ENCODE measurements at regions not wholly inside any gene's neighbourhood (a gene's known extent, or its start where the extent isn't known, plus 50 kb on each side); places are given as distances from the start of the nearest gene placed in this dataset.

DNA sequence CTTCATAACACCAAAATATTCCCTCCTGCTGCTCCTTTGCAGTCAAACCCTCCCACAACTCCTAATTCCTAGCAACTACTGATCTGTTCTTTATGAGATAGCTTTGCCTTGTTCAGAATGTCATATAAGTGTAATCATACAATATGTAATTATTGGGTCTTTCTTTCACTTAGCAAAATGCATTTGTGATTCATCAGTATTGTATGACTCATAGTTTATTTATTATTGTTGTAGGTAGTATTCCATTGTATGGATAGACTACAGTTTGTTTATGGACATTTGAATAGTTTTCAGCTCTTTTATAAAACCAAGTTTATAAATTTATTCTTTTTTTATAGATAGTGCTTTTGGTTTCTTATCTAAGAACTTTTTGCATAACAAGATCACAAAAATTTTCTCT lies 468.2 kb upstream of the KIF2A start:
- no peak for DNase-seq

DNA sequence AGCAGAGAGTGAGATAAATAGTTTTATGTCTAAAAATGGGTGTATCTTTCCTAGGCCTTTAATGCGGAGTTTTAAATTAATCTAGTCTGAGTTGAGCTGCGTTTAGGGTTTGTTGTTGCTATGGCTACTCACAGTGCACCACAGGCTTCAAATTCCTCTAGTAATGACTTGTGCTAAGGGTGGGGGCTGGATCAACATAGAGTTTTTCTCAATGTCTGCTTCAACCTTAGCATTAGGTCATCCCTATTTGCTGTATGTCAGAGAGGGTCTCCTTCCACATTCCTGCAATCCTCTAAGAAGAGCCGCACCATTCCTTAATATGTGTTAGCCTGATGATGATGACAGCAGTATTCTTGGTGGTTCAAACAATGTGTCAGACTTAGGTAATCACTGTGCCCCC lies 465.6 kb upstream of the KIF2A start:
- DNase-seq: no peak

DNA sequence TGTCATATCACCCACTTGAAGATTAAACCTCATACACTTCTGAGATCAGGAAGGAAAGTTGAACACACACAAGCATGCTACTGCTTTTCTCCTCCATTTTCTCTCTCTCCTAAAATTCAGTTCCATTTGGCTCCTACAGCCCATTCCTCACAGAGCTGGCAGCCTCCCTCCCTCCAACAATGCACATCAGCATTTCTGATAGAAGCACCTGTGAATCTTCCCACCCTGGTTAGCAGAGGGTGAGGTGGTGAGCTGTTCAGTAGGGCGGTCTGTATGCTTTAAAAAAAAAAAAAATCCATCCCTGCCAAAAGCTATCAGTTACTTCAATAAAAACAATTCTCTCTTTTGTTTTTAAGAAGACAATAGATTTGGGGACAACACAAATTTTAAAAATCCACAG lies 463.2 kb upstream of the KIF2A start:
- DNase-seq: no peak

DNA sequence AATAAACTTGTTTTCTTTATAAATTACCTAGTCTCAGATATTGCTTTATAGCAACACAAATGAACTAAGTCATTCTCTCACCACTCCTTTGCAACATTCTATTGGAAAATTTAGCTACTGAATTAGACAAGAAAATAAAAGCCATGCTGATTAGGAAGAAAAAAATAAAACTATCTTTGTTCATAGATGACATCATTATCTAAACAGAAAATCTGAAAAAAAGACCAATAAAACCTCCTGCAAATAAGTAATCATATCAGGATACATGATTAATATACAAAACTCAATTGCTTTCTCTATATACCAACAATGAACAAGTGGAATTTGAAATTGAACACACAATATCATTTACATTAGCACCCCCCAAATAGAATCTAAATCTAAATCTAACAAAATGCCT lies 455.3 kb upstream of the KIF2A start:
- no peak for DNase-seq

DNA sequence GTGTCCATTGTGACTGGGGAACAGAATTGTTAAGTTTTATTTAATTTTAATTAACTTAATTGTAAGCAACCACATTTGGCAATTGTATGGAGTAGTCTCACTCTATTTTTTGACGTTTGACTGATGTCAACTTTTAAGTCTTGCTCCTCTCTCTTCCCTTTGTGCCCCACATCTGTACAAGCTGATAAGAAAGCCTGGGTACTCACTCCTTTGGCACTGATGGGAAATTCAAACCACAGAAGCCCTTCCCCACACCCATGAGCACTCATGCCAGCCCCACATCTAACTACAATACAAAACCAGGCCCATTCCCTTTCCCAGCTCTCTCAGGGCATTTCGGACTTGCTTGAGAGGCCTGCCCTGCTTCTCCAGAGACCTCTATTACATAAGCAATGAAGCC lies 451.5 kb upstream of the KIF2A start:
- DNase-seq: no peak

DNA sequence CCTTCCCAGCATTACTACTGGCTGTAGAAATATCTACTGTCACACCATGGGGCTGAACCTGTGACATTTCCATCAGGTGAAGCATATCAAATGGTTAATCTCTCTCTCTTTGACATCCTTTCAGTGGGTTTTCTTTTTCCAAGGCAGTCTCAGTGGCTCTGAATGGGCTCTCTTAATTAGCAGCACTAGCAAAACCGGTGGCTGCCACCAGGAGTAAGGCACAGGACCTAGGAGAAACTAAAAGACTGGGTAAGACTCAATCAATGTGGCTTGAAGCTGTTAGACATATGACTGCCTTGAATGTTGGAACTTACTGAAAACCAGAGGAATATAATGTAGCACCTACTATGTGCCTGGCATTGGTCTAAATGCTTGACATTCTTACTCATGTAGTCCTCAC lies 445.0 kb upstream of the KIF2A start:
- DNase-seq: no peak

DNA sequence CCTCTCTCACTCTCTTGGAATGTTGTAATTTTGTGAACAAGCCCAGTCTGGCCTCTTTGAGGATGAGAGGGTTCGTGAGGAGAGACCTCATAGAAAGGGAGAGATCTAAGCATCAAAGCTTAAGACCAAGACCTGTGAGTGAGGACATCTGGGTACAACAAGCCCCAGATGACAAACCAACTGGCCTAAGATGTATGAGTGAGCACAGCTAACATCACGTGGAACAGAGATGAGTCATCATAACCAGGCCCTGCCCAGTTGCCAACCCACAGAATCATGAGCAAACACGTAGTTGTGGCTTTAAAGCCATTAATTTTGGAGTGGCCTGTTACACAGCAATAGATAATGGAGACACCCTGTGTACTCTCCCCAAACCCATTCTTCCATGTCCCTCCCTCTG lies 439.1 kb upstream of the KIF2A start:
- DNase-seq: peak; percentile 42 to 56

DNA sequence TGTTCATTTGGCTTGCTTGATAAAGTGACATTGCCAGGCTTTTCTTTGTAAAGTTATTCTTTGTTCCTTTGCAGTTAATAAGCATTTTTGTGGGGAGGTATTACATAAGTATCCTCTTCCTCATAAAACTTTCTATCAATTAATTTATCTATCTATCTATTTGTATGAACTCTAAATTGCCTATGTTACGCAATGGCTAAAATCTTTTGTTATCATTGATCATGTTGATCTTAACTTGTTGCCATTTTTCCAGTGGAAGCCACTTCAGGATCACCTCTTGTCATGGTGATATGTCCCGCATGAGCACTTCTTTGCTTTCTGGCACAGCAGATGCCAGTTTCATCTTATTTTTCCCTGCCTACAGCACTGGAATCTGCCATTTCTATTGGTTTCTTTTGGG lies 436.7 kb upstream of the KIF2A start:
- DNase-seq: no peak

DNA sequence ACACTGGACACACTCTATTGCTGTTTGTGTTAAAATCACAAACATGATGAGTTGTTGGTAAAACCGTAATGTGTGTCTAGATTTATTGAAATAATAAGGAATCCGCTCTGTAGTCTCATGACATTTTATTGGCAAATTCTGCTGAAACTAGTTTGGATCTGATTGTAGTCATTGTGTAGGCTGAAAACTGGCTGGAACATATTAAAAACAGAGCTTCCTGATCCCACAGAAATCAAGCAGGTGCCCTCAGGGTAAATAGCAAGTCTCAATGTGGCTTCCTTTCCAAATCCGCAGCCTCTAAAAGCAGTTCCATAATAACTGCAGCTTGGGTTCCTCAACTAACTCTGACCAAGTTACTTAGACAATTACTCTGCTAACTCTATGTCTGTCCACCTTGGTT lies 427.5 kb upstream of the KIF2A start:
- DNase-seq: no peak

DNA sequence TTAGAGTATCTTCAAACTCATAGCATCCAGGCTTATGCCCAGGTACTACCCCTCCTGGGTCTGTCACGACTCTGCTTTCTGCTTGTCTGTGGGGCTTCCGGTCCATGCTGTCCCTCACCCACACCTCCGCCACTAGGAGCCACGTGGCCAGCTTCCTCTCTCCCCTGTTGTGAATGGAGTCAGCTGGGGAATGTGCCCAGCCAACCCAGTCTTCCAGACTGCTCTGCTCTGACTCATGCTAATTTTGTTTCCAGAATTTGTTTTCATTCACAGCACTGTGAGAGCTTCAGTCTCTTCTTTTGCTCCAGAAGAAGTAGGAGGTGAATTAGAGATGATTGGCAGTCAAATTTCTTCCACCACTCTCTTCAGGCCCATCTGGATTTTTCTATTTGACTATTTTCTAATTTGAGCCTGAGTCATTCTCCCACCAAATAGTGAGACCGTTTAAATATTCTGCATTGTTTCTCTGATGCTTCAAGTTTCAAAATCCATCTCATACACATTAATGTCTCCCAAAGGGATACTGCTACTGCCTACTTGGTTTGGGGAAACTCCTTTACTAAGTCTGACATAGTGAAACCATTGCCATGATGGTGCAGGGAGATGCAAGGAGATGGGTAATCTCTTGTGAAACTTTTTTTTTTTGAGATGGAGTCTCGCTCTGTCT lies 424.1 kb upstream of the KIF2A start:
- no peak for DNase-seq

DNA sequence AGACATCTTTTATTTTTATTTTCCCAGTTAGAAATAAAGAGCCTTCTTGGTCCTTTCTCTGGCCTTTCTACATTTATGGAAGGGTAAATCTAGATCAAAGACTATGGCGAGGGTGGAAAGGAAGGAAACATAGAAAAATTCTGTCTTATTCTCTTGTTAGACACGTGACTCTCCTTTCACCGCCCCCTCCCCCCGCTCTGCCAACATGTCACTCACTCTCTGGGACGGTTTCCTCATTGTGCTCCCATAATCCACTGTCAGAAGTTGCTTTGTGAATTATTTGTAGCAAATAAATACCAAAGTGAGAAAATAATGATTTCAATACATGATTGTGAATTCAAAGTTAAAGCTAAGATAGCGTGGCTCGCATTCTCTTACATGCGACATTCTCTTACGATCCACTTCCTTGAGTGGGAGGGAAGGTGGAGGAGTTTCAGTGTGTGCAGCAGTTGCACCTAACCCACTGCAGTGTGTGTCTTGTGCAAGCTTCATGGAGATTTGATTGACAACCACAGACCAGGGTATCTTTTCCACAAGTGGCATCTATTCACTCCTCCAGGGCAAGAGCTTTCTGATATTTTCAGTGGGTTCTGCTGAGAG lies 423.0 kb upstream of the KIF2A start:
- no peak for DNase-seq

DNA sequence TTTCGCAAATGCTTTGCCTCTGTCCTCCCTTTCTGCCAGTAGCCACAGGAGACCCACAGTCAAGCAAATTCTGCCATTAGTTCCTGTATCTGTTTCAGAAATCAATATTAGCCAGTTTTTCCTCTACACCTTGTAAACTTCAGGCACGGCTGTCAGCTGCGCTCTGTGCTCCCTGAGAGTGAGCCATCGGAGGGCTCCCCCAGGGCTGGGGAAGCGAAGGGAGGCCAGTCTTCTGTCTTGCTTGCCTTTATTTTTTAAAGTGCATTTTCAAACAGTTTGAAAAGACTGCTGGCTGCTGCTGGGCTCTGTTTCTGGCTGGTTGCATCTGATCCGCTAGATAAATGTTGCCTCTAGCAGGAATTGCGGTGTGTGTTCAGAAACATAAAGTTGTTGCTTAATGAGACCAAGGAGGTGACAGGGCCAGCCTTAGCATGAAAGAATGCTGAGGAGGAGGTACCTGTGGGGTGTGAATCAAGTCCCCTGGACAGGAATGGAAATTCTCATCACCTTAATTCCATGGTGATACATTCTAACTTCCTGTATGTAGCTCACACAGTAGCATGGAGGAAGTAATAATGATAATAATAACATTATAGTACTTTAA lies 421.7 kb upstream of the KIF2A start:
- DNase-seq: no peak

DNA sequence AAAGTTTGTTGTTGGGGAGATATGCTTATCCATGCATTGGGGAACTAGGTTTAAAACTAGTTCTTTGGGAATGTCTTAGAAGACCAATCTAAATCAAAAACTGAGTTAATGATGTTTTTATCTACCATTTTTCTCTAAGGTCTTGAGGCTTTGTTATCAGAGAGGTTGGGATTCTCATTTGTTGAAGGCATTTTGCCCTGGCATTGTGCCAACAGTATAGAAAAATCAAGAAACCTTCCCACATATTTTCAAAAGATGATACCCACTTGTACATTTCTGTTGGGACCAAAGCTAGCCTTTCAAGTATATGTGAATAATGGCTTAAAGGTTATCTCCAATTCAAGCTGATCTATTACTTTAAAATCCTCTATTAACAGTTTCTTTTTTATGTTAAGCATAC lies 419.8 kb upstream of the KIF2A start:
- no peak for DNase-seq

DNA sequence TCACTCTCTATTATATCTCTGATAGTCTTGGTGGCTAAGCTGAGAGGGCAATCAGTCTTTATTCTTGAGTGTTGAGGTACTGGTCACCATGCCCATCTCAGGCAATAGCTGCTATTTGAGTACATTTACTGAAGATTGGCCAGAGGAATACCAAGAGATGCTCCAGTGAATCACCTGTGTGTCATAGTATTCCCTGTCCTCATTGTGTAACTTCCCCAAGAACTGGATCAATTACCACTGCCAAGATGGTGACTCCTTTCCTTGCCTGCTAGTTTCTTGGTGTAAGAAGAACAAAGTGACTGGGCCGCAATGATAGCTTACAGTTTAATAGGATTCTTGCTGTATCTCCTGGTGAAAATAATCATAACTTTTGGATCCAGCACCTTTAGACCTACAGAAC lies 418.7 kb upstream of the KIF2A start:
- DNase-seq: no peak

DNA sequence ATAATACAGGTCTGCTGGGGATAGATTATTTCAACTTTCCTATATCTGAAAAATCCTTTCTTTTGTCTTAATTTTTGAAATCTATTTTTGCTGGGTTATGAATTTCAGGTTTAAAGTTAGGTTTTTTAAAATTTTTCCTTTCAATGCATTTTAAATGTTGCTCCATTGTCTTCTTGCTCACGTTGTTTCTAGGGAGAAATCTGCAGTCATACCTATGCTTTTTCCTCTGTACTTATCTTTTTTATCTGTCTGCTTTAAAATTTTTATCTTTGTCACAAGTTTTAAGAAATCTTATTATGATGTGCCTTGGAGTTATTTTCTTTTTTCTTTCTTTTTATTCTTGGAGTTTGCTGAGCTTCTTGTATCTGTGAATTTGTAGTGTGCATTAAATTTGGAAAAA lies 412.0 kb upstream of the KIF2A start:
- DNase-seq: no peak

DNA sequence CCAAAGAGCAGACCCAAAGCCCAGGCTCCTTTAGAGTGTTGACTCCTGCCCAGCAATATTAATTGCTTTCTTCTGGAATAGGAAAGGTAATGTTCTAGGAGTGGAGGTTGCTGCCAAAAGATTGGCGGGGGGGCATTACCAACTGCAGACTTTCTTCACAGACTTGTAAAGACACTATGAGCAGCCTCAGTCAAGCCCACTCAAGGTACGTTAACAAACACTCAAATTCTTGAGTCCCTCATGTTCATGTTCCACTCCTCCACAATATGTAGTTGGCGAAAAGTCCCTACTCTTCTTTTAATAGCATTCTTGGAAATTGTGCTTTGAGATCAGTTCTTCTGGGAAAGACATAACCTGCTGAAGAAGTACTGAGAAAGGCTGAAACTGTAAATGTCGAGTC lies 409.2 kb upstream of the KIF2A start:
- DNase-seq: no peak

DNA sequence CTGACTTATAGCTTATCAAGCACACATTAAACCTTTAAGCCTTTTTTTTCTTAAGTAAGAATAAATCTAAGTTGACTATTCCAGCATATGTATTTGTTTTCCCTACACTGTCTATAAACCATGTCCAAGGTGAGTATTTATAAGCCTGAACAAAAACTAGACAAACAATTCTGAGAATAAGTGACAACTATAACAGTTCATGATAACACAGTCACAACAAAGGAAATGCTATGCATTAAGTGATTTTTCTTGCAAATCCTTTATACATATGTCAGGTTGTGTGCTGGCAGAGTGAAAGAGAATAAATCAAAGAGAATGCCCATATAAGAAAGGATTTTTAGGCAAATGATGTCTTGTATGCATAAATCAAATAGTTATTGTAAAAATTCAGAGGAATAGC lies 408.8 kb upstream of the KIF2A start:
- no peak for DNase-seq

DNA sequence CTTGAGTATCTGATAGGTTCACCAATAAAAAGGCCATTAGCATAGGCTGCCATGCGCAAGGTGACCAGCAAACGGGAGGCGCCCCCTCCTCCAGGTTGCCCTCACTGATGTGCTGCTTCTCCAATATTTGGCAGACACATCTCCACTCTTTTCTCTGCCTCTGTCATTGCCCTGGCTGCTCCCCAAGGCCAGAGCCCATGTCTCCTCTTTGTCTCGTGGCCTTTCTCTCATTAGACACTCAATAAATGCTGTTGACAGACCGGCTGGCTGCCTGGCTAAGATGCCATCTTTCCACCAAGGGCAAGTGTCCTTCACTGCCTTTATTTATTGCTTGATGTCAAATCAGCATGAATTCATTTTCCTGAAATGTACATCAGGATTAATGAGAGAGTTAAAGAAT lies 404.0 kb upstream of the KIF2A start:
- no peak for DNase-seq

DNA sequence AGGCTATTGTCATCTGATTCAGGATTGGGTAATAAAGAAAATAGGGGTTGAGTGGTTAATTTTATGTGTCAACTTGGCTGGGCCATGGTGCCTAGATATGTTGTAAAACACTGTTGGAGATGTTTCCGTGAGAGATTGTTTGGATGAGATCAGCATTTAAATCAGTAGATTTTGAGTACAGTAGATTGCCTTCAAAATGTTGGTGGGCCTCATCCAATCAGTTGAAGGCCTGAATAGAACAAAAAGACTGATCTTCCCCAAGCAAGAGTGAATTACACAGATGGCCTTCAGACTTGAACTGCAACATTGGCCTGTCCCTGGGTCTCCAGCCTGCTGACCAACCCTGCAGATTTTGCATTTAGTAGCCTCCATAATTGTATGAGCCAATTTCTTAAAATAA lies 401.3 kb upstream of the KIF2A start:
- no peak for DNase-seq

DNA sequence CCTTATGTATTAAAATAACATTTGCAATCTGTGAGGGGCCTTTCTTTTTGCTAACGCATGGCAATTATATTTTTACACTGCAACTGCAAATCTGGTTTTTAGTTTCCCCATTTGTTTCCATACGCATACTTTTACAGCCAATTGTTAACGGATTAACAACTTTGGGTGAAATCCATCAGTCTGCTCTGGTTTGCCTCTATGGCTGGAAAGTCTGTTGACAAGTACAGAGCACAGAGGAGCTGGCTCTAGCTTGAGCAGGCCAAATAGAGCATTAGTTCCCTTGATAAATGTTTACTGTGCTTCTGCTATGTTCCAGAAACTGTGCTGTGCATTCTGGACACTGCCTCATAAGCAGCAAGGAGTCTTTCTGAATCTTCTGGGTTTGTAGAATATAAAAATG lies 400.4 kb upstream of the KIF2A start:
- DNase-seq: no peak

DNA sequence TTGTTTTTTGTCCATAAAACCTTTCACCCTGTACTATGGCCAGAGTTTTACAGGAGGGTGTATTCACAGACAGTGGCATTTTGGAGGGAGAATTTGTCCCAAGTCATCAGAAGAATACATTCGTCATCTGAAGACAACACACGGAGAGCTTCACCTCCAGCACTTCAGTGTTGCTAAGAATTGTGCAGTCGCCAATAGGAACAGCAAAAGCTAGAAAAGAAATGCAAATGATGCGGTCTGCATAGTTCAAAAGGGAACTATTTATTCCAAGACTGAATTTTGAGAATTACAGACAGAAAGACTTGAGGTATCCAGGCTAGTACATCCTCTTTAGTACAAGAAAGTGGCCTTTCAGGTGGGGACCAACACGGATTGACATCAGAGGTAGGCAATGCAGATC lies 399.2 kb upstream of the KIF2A start:
- DNase-seq: no peak

DNA sequence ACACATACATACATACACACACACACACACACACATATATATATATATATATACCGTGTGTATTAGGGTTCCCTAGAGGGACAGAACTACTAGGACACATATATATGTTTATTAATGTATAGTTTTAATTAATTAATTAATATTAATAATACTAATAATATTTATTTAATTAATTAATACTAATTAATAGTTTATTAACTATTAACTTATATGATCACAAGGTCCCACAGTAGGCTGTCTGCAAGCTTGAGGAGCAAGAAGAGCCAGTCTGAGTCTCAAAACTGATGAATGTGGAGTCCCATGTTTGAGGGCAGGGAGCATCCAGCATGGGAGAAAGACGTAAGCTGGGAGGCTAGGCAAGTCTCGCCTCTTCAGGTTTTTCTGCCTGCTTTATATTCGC lies 398.0 kb upstream of the KIF2A start:
- DNase-seq: no peak

DNA sequence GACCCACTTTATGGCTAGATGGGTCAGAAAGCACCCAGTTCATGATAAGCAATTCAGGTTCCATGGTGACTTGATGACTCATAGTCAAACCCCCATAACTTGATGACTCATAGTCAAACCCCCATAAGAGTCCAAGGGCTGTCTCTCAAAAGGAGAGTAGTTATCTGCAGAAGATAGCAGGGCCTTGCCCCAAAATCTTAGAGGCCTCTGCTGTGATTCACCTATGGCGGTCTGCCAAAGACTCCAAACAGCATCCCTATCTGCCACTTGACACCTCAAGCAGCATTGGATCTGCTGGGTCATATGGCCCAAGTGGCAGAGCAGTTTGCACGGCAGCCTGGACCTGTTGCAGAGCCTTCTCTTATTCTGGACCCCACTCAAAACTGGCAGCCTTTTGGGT lies 395.2 kb upstream of the KIF2A start:
- no peak for DNase-seq

DNA sequence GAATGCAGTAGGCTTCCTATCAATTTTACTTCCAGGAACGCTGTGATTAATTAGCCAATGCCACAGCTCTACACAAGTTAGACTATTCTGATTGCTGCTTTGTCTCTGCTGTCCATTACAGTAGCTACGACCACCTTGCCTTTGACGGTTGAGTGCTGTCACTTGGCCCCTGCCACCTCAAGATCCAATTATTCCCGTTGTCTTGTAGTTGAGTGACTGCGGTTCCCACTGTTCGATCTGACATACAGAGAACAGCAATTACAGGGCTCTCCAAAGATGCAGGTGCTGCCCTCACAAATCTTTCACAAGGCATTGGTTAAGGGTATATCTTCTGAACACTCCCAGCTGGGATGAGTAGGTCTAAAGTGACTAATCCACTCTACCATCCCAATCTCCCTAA lies 393.4 kb upstream of the KIF2A start:
- no peak for DNase-seq

DNA sequence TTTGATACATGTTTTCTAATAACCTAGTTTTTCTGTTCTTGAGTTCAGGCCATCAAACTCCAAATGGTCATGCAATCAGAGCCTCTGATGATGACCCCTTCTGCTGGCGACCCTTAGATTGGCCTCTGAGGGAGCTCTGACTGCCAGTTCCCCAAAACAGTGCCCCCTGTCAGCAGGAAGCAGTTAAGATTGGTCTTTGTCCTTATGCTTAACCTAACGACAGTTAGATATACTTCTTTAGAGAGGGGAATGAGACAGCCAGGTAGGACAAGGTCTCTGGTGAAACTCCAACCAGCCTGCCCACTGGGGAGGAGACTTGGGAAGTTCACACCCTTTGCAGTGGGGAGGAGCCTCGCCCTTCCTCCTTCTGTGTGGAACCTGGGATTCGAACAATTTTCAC lies 390.4 kb upstream of the KIF2A start:
- DNase-seq: no peak
